H7 (cell line): ENCODE measurements at regions not wholly inside any gene's neighbourhood (a gene's known extent, or its start where the extent isn't known, plus 50 kb on each side); places are given as distances from the start of the nearest gene placed in this dataset.

ENCODE experiments used
- DNase-seq: peaks from one replicate; pipeline ENCODE4 v3.0.0; 2012
- H3K27me3 ChIP-seq: 2 replicates; pipeline ENCODE4 v1.6.0; 2011; ENCODE audit warnings: mild to moderate bottlenecking, low read length; ENCODE audit not compliant: control insufficient read depth, insufficient read depth
- H3K36me3 ChIP-seq: replicated peaks from 2 replicates; pipeline ENCODE4 v1.5.1; 2011; ENCODE audit warnings: low read length; ENCODE audit not compliant: control insufficient read depth, insufficient read depth
- H3K4me3 ChIP-seq: 2 replicates; pipeline ENCODE4 v1.5.1; 2011; ENCODE audit warnings: low read depth, mild to moderate bottlenecking, control low read depth, low read length, moderate library complexity; ENCODE audit not compliant: insufficient read depth

GRCh38 chr3:25084016-25084415, 344.0 kb upstream of the RARB start:
- no peak for DNase-seq
- H3K4me3 ChIP-seq, result no peak overlapping the region
- no peaks in the 10 kb centered on the region for H3K27me3 ChIP-seq
- H3K36me3 ChIP-seq, result no peaks in the 10 kb centered on the region

GRCh38 chr3:25086721-25087120, 341.3 kb upstream of the RARB start:
- Histone ChIP-seq H3K4me3 (no peak overlapping the region), H3K36me3 (no peaks in the 10 kb centered on the region), H3K27me3 (no peaks in the 10 kb centered on the region)
- DNase-seq, result no peak

- no peaks in the 10 kb centered on the region for H3K27me3 ChIP-seq
- no peak overlapping the region for H3K4me3 ChIP-seq
These were observed 339.8 kb upstream of the RARB start for GRCh38 chr3:25088284-25088683.

GRCh38 chr3:25090698-25091453, 337.2 kb upstream of the RARB start:
- H3K4me3 ChIP-seq, result no peak overlapping the region
- H3K27me3 ChIP-seq, result no peaks in the 10 kb centered on the region
- DNase-seq, result no peak
- no peaks in the 10 kb centered on the region for H3K36me3 ChIP-seq

More at GRCh38 chr3:25088284-25088683, 339.8 kb upstream of the RARB start:
- no peak for DNase-seq
- H3K36me3 ChIP-seq, result no peaks in the 10 kb centered on the region

- Histone ChIP-seq H3K36me3 (no peaks in the 10 kb centered on the region), H3K27me3 (no peaks in the 10 kb centered on the region), H3K4me3 (no peak overlapping the region)
- no peak for DNase-seq
These were observed 336.1 kb upstream of the RARB start for GRCh38 chr3:25091934-25092333.

GRCh38 chr3:25094932-25095685, 333.0 kb upstream of the RARB start:
- H3K27me3 ChIP-seq, result no peaks in the 10 kb centered on the region
- no peaks in the 10 kb centered on the region for H3K36me3 ChIP-seq
- no peak overlapping the region for H3K4me3 ChIP-seq
- DNase-seq, result no peak

- no peak for DNase-seq
- Histone ChIP-seq H3K36me3 (no peaks in the 10 kb centered on the region), H3K4me3 (no peak overlapping the region), H3K27me3 (no peaks in the 10 kb centered on the region)
These were observed 331.5 kb upstream of the RARB start for GRCh38 chr3:25096536-25096935.

GRCh38 chr3:25097023-25097422, 331.0 kb upstream of the RARB start:
- H3K27me3 ChIP-seq, result no peaks in the 10 kb centered on the region
- H3K36me3 ChIP-seq, result no peaks in the 10 kb centered on the region
- no peak overlapping the region for H3K4me3 ChIP-seq
- no peak for DNase-seq

- no peak for DNase-seq
- Histone ChIP-seq H3K27me3 (no peaks in the 10 kb centered on the region), H3K4me3 (no peak overlapping the region), H3K36me3 (no peaks in the 10 kb centered on the region)
These were observed 328.4 kb upstream of the RARB start for GRCh38 chr3:25099666-25100065.

GRCh38 chr3:25103391-25103790, 324.7 kb upstream of the RARB start:
- H3K4me3 ChIP-seq, result no peak overlapping the region
- no peaks in the 10 kb centered on the region for H3K36me3 ChIP-seq
- no peaks in the 10 kb centered on the region for H3K27me3 ChIP-seq
- no peak for DNase-seq

GRCh38 chr3:25107918-25108617, 320.0 kb upstream of the RARB start:
- H3K36me3 ChIP-seq, result no peaks in the 10 kb centered on the region
- H3K27me3 ChIP-seq, result no peaks in the 10 kb centered on the region
- no peak for DNase-seq
- H3K4me3 ChIP-seq, result no peak overlapping the region

- Histone ChIP-seq H3K36me3 (no peaks in the 10 kb centered on the region), H3K27me3 (no peaks in the 10 kb centered on the region)
- no peak for DNase-seq
These were observed 317.4 kb upstream of the RARB start for GRCh38 chr3:25110642-25111041.

GRCh38 chr3:25113891-25114290, 314.2 kb upstream of the RARB start:
- Histone ChIP-seq H3K36me3 (no peaks in the 10 kb centered on the region), H3K27me3 (no peaks in the 10 kb centered on the region), H3K4me3 (no peak overlapping the region)
- DNase-seq, result no peak

More at GRCh38 chr3:25110642-25111041, 317.4 kb upstream of the RARB start:
- H3K4me3 ChIP-seq, result no peak overlapping the region

- no peak for DNase-seq
- H3K4me3 ChIP-seq, result no peak overlapping the region
- H3K27me3 ChIP-seq, result no peaks in the 10 kb centered on the region
- no peaks in the 10 kb centered on the region for H3K36me3 ChIP-seq
These were observed 313.5 kb upstream of the RARB start for GRCh38 chr3:25114532-25114931.
